ENCODE measurements at regions not wholly inside any gene's neighbourhood (a gene's known extent, or its start where the extent isn't known, plus 50 kb on each side); places are given as distances from the start of the nearest gene placed in this dataset.

DNA sequence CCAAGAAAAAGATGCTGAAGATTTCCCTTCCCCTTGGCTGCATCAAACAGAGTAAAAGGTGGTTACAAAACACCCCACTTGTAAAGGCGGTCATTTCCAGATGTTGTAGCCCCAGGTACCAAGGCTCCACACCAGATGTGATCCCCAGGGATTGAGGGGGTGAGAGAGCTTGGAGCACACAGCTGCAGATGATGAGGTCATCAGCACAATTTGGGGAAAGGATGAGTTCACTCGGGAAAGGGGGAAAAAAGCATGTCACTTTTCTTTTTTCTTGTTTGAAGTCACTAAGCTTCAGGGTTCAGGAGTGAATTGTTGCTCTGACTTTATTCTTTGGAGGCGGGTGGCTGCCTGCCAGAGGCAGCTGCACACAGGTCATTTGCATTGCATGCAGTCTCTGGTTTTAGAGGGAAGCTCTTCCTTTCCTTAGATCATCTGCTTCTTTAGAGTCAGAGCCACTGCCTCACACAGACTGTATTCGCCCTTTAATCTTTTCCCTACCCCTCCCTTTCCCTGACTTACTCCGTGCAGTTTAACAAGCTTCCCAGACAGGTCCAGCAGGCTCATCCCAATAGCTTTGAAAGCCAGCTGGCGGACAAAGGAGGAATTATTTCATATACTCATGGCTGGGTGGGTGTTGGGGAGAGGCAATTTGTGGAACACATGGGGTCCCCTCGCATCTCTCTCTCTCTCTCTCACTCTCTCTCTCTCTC, 409.3 kb upstream of the SLC24A2 start:
- TF ChIP-seq, protein P1, sequence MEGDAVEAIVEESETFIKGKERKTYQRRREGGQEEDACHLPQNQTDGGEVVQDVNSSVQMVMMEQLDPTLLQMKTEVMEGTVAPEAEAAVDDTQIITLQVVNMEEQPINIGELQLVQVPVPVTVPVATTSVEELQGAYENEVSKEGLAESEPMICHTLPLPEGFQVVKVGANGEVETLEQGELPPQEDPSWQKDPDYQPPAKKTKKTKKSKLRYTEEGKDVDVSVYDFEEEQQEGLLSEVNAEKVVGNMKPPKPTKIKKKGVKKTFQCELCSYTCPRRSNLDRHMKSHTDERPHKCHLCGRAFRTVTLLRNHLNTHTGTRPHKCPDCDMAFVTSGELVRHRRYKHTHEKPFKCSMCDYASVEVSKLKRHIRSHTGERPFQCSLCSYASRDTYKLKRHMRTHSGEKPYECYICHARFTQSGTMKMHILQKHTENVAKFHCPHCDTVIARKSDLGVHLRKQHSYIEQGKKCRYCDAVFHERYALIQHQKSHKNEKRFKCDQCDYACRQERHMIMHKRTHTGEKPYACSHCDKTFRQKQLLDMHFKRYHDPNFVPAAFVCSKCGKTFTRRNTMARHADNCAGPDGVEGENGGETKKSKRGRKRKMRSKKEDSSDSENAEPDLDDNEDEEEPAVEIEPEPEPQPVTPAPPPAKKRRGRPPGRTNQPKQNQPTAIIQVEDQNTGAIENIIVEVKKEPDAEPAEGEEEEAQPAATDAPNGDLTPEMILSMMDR (conservative IDR thresholded peaks at IDR 0.05; ENCODE audit: low read length): no peak
- TF ChIP-seq EZH2phosphoT487 (IDR thresholded peaks at IDR 0.05; ENCODE audit: borderline replicate concordance, low read depth, low read length): no peak

Data from OCI-LY7 (cell line).